ENCODE measurements at regions not wholly inside any gene's neighbourhood (a gene's known extent, or its start where the extent isn't known, plus 50 kb on each side); places are given as distances from the start of the nearest gene placed in this dataset.

GRCh38 chr2:155169317-155169716 lies 470.8 kb downstream of the KCNJ3 start:
- no peak for TF ChIP-seq CTCF (IDR thresholded peaks at IDR 0.05)
- TF ChIP-seq ZFX (IDR thresholded peaks at IDR 0.05; ENCODE audit: borderline replicate concordance) = no peak
